GM15510 (cell line): ENCODE measurements at regions not wholly inside any gene's neighbourhood (a gene's known extent, or its start where the extent isn't known, plus 50 kb on each side); places are given as distances from the start of the nearest gene placed in this dataset.

Experiments
- POLR2A ChIP-seq: IDR thresholded peaks from 3 replicates; pipeline ENCODE4 v1.6.1; 2011; ENCODE audit warnings: borderline replicate concordance; ENCODE audit not compliant: insufficient read length; ENCODE audit errors: extremely low read depth

- TF ChIP-seq POLR2A: no peak
Observed at GRCh38 chr3:197432384-197433127, 123.2 kb downstream of the BDH1 start.

DNA sequence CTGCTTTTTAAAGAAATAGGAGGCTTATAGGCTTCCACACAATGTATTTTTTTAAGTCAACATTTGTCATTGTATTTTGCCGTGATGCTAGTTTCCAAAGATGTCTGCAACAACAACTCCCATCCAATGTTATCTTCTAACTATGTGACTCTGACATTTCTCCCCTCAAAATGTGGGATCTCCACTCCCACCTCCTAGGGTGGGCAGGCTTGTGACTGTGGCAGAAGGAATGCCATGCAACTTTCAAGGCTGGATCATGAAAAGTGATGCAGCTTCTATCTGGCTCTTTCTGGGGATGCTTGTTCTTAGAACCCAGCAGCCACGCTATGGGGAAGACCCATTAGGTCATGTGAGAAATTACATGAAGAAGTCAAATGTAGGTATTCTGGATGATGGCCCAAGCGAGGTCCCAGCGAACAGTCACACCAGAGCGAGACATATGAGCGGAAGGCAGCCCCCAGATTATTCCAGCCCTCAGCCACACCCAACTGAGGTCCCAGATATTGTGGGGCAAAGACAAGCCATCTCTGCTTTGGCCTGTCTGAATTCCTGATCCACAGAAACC is 124.3 kb downstream of the BDH1 start:
- TF ChIP-seq POLR2A: no peak

GRCh38 chr3:197430934-197431333 is 124.8 kb downstream of the BDH1 start:
- TF ChIP-seq POLR2A: no peak

GRCh38 chr3:197430502-197430901 is 125.3 kb downstream of the BDH1 start:
- no peak for TF ChIP-seq POLR2A

DNA sequence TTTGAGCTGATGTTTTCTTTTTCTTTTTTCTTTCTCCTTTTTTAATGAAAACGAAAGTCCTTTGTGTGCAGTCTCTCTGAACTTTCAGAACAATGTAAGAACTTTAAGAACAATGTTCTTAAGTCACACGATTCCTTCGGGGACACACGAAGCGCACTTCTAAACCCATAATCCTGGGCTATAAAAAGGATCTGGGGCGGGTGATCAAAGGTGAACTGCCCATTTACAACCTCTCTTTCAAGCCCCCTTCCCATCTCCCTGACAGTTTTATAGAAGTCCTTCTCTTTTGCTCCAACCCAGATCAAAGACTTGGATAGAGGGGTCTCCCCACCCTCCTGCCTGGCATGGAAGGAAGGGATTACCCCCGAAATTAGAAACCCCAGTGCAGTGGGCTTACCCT is 126.8 kb downstream of the BDH1 start:
- TF ChIP-seq POLR2A: no peak

- TF ChIP-seq POLR2A: no peak
Observed at GRCh38 chr3:197428117-197428801, 127.5 kb downstream of the BDH1 start.

DNA sequence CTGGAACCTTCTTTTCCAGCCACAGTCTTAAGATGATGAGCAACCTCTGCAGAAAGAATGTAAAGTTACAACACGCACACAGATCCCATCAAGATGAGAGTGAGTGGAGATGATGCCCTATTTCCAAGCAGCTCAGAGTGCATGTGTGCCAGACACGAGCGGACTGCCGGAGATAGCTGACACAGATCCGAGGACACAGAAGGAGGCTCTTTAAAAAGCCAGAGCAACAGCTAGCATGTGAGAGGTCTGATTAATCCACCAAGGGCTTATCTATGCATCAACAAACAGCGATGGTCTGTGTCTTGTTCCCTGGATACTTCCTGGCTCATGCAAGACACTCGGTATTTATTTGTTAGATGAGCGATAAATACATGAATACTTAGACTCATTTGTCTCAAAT is 128.6 kb upstream of the DLG1 start:
- no peak for TF ChIP-seq POLR2A

DNA sequence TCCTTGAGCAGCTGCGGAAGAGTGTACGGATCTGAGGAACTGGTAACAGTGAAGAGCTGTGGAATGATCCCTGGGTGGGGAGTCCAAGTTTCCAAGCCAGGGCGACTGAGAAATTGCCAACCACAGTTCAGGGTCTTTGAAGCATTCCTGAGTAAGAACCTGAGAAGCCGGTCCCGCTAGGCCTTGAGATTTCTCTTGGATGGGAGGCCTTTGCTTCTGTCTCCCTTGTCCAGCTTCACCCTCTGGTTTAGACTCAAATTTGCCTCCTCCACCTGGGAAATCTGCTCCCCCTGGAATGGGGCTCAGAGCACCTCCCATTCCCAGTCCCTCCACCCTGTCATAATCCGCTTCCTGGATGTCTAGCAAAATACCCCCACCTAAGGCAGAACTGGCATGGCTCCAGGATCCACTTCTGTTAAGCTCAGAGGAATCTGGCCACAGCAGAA is 127.7 kb upstream of the DLG1 start:
- no peak for TF ChIP-seq POLR2A

- no peak for TF ChIP-seq POLR2A
Observed at GRCh38 chr3:197425485-197426120, 127.2 kb upstream of the DLG1 start.

GRCh38 chr3:197424674-197425484 is 126.5 kb upstream of the DLG1 start:
- TF ChIP-seq POLR2A: no peak

- no peak for TF ChIP-seq POLR2A
Observed at GRCh38 chr3:197424266-197424665, 125.9 kb upstream of the DLG1 start.

DNA sequence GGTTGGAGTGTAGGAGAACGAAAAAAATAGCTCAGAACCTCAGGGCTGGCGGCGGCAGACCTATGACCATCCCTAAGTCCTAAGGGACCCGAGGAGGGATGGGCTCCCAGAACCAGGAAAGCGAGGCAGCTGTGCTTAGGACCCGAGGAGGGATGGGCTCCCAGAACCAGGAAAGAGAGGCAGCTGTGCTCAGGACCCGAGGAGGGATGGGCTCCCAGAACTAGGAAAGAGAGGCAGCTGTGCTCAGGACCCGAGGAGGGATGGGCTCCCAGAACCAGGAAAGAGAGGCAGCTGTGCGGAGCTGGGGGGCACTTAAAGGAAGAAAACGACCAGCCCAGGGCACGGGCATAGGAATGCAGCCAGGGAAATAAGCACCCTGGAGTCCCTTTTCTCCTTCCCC is 125.0 kb upstream of the DLG1 start:
- no peak for TF ChIP-seq POLR2A

GRCh38 chr3:197422506-197422905 is 124.1 kb upstream of the DLG1 start:
- no peak for TF ChIP-seq POLR2A

- no peak for TF ChIP-seq POLR2A
Observed at GRCh38 chr3:197421021-197421420, 122.6 kb upstream of the DLG1 start.
